ENCODE measurements at regions not wholly inside any gene's neighbourhood (a gene's known extent, or its start where the extent isn't known, plus 50 kb on each side); places are given as distances from the start of the nearest gene placed in this dataset.

GRCh38 chr10:61837755-61838171 is 63.7 kb upstream of the ARID5B start:
- H2BK5ac ChIP-seq (ENCODE audit: insufficient read length, low read length), result no peak overlapping the region
- H2BK15ac ChIP-seq (ENCODE audit: low read depth, low read length), result no peak overlapping the region
- H3K4me2 ChIP-seq (ENCODE audit: insufficient read depth, insufficient read length, low read length), result no peak overlapping the region
- H2AFZ ChIP-seq (ENCODE audit: low read length), result no peak overlapping the region
- peaks cover 16% of the 10 kb centered on the region for H3K27me3 Mint-ChIP-seq (ENCODE audit: low read depth)
- H4K5ac ChIP-seq (ENCODE audit: insufficient read length, low read depth, low read length), result no peak overlapping the region
- DNase-seq, result no peak
- H3K4me3 Mint-ChIP-seq, result no peak overlapping the region
- no peaks in the 10 kb centered on the region for H3K4me1 ChIP-seq (ENCODE audit: insufficient read depth, low read length)
- H4K20me1 ChIP-seq (ENCODE audit: control insufficient read depth, insufficient read depth, insufficient read length), result no peaks in the 10 kb centered on the region
- H3K23ac ChIP-seq (ENCODE audit: insufficient read length, low read depth, low read length), result no peak overlapping the region
- H3K23me2 ChIP-seq (ENCODE audit: insufficient read length, low read depth, low read length, poor library complexity, severe bottlenecking), result no peaks in the 10 kb centered on the region
- H2BK12ac ChIP-seq (ENCODE audit: insufficient read length, low read depth, low read length), result no peak overlapping the region
- H3K36me3 Mint-ChIP-seq (ENCODE audit: insufficient read depth in 1 of 3, low read depth in 3 of 3), result no peaks in the 10 kb centered on the region
- H2BK120ac ChIP-seq (ENCODE audit: low read depth, low read length, poor library complexity, severe bottlenecking), result no peak overlapping the region
- no peak overlapping the region for H3K14ac ChIP-seq (ENCODE audit: insufficient read depth, low read length)
- no peak overlapping the region for H3K27ac ChIP-seq (ENCODE audit: insufficient read length, low read depth, low read length)
- H3K9ac ChIP-seq (ENCODE audit: extremely low read depth, insufficient read length, low read length), result no peak overlapping the region
- no peaks in the 10 kb centered on the region for H3K79me2 ChIP-seq (ENCODE audit: insufficient read depth, low read length)
- no CpG with 5 or more reads among the region's 6 CpGs for WGBS (ENCODE audit: extremely low coverage, insufficient read length, low lambda C conversion rate)
- no peak overlapping the region for H3K18ac ChIP-seq (ENCODE audit: insufficient read length, low read depth, low read length)
- no peak overlapping the region for H2AK5ac ChIP-seq (ENCODE audit: insufficient read length, low read length)
- H3K9me3 ChIP-seq (ENCODE audit: control insufficient read depth, low read depth, low read length), result no peaks in the 10 kb centered on the region
- H2BK20ac ChIP-seq (ENCODE audit: low read depth, low read length, poor library complexity, severe bottlenecking), result no peak overlapping the region
- no peak overlapping the region for H3T11ph ChIP-seq (ENCODE audit: low read length)
- H3K4me1 Mint-ChIP-seq, result peaks cover 3 to 15% of the 10 kb centered on the region in 2 experiments
- no peaks in the 10 kb centered on the region; a peak in 1 of 5 replicates for H3K9me3 Mint-ChIP-seq
- no peaks in the 10 kb centered on the region; the same call in 1 of the 2 replicates for H3K27me3 ChIP-seq (ENCODE audit: insufficient read depth, low read length)
- no peak overlapping the region for H4K91ac ChIP-seq (ENCODE audit: insufficient read length, low read depth, low read length)
- no peak overlapping the region for H3K4ac ChIP-seq (ENCODE audit: low read depth, low read length)
- no peak overlapping the region for H3K56ac ChIP-seq (ENCODE audit: insufficient read length, low read depth, low read length)
- H4K8ac ChIP-seq (replicated peaks; ENCODE audit: insufficient read length, low read depth, low read length), result no peak overlapping the region
- no peaks in the 10 kb centered on the region for H3K79me1 ChIP-seq (ENCODE audit: insufficient read depth, low read depth, low read length, poor library complexity, severe bottlenecking)
- no peak overlapping the region for H3K27ac Mint-ChIP-seq
- TF ChIP-seq CTCF (conservative IDR thresholded peaks at IDR 0.05), result no peak
